NT2/D1 (cell line): ENCODE measurements at regions not wholly inside any gene's neighbourhood (a gene's known extent, or its start where the extent isn't known, plus 50 kb on each side); places are given as distances from the start of the nearest gene placed in this dataset.

Experiments used
- DNase-seq: peaks from one replicate; pipeline ENCODE4 v3.0.0-alpha.2; 2011; ENCODE audit warnings: low read depth, low spot score
- H3K27me3 ChIP-seq: 2 replicates; pipeline ENCODE4 v1.6.0; 2011; ENCODE audit warnings: mild to moderate bottlenecking; ENCODE audit not compliant: insufficient read length, insufficient read depth
- H3K36me3 ChIP-seq: 2 replicates; pipeline ENCODE4 v1.6.1; 2011; ENCODE audit warnings: mild to moderate bottlenecking, low read length, mixed read lengths; ENCODE audit not compliant: insufficient read depth, insufficient read length
- H3K4me1 ChIP-seq: 2 replicates; pipeline ENCODE4 v1.5.1; 2011; ENCODE audit not compliant: insufficient read depth, insufficient read length
- H3K4me3 ChIP-seq: 2 replicates; pipeline ENCODE4 v1.5.1; 2011; ENCODE audit warnings: low read depth; ENCODE audit not compliant: insufficient read length
- H3K9ac ChIP-seq: 2 replicates; pipeline ENCODE4 v1.6.0; 2011; ENCODE audit warnings: low read depth; ENCODE audit not compliant: insufficient read length
- H3K9me3 ChIP-seq: 2 replicates; pipeline ENCODE4 v1.5.1; 2011; ENCODE audit warnings: mild to moderate bottlenecking, low read length; ENCODE audit not compliant: insufficient read depth
- SUZ12 ChIP-seq: IDR thresholded peaks from 2 replicates; pipeline ENCODE4 v1.6.1; 2011; ENCODE audit not compliant: insufficient read length, insufficient read depth; ENCODE audit errors: extremely low read depth
- YY1 ChIP-seq: IDR thresholded peaks from 2 replicates; pipeline ENCODE4 v1.6.1; 2011; ENCODE audit not compliant: insufficient read length, insufficient read depth
- ZNF274 ChIP-seq: IDR thresholded peaks from 2 replicates; pipeline ENCODE4 v1.6.1; 2011; ENCODE audit warnings: mild to moderate bottlenecking, low read depth, low read length

DNA sequence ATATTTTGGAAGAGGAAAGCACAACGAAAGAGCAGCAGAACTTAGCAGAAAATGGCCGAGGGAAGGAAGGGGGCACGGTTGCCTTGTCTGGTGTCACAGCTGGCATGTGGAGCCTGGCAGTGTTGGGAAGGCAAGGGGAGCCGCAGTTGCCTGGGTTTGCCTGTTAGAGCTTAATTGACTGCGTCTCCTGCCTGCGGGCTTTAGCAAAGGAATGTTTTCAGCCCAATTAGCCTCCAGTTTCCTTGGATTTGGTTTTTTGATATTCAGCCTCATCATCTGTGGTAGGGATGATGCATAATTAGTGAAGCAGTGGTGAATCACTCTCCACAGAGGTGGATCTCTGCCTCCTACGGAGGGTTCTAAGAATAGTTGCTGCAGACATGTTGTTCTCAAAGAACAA lies 832.6 kb downstream of the QKI start:
- no peak overlapping the region for H3K4me3 ChIP-seq
- no peaks in the 10 kb centered on the region for H3K9me3 ChIP-seq
- no peak for TF ChIP-seq YY1
- TF ChIP-seq ZNF274, result no peak
- no peaks in the 10 kb centered on the region for H3K36me3 ChIP-seq
- H3K4me1 ChIP-seq, result no peaks in the 10 kb centered on the region
- no peak overlapping the region for H3K9ac ChIP-seq
- no peak for DNase-seq
- no peaks in the 10 kb centered on the region for H3K27me3 ChIP-seq

GRCh38 chr6:164246082-164246481 lies 831.6 kb downstream of the QKI start:
- Histone ChIP-seq H3K9ac (no peak overlapping the region), H3K27me3 (no peaks in the 10 kb centered on the region), H3K4me1 (no peaks in the 10 kb centered on the region), H3K36me3 (no peaks in the 10 kb centered on the region), H3K4me3 (no peak overlapping the region), H3K9me3 (no peaks in the 10 kb centered on the region)
- DNase-seq, result no peak
- TF ChIP-seq SUZ12 (no peak), ZNF274 (no peak), YY1 (no peak)

- H3K4me3 ChIP-seq, result no peak overlapping the region
- TF ChIP-seq ZNF274 (no peak), YY1 (no peak), SUZ12 (no peak)
- no peak for DNase-seq
- no peaks in the 10 kb centered on the region for H3K36me3 ChIP-seq
- H3K9me3 ChIP-seq, result no peaks in the 10 kb centered on the region
- no peaks in the 10 kb centered on the region for H3K27me3 ChIP-seq
- no peak overlapping the region for H3K9ac ChIP-seq
- H3K4me1 ChIP-seq, result no peaks in the 10 kb centered on the region
These were observed 829.4 kb downstream of the QKI start for GRCh38 chr6:164243949-164244348.

DNA sequence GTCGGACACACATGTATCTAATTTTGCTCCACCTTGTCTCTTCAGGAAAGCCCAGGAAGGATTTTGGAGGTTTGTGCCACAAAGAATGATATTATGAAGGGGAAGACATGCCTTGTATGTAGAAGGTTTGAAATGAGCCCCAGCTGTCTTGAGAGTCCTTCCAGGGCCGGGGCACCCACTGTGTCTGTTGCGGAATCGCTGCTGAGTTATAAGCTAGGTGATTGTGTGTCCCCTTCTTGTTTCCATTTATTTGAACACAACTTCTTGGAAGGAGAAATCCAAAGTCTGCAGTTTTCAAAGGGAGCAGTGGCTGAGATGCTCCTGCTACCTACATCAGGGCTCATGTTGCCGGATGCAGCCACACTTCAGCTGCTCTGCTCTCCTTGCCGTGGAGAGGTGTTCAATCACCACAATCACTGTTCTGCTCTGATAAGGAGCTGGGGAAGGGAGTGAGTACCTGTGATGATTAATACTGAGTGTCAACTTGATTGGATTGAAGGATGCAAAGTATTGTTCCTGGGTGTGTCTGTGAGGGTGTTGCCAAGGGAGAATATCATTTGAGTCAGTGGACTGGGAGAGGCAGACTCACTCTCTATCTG lies 828.6 kb downstream of the QKI start:
- Histone ChIP-seq H3K9ac (no peak overlapping the region), H3K4me3 (no peak overlapping the region), H3K4me1 (no peaks in the 10 kb centered on the region), H3K9me3 (no peaks in the 10 kb centered on the region), H3K36me3 (no peaks in the 10 kb centered on the region), H3K27me3 (no peaks in the 10 kb centered on the region)
- DNase-seq, result no peak
- TF ChIP-seq SUZ12, result no peak

- H3K27me3 ChIP-seq, result no peaks in the 10 kb centered on the region
- H3K4me1 ChIP-seq, result no peaks in the 10 kb centered on the region
- TF ChIP-seq SUZ12, result no peak
- TF ChIP-seq ZNF274, result no peak
- no peak for TF ChIP-seq YY1
- 0 out of 2 replicates have a peak, but pooled peaks cover 8% of the 10 kb centered on the region for H3K9me3 ChIP-seq
- no peaks in the 10 kb centered on the region for H3K36me3 ChIP-seq
- DNase-seq, result no peak
- H3K4me3 ChIP-seq, result no peak overlapping the region
- no peak overlapping the region for H3K9ac ChIP-seq
These were observed 816.3 kb downstream of the QKI start for GRCh38 chr6:164230804-164231203.

- Histone ChIP-seq H3K4me3 (no peak overlapping the region), H3K4me1 (no peaks in the 10 kb centered on the region), H3K36me3 (no peaks in the 10 kb centered on the region), H3K27me3 (no peaks in the 10 kb centered on the region), H3K9ac (no peak overlapping the region), H3K9me3 (0 out of 2 replicates have a peak, but pooled peaks cover 8% of the 10 kb centered on the region)
- no peak for TF ChIP-seq SUZ12
- no peak for DNase-seq
These were observed 815.7 kb downstream of the QKI start for GRCh38 chr6:164230259-164230658.

GRCh38 chr6:164229716-164230115 lies 815.2 kb downstream of the QKI start:
- no peak overlapping the region for H3K9ac ChIP-seq
- DNase-seq, result no peak

DNA sequence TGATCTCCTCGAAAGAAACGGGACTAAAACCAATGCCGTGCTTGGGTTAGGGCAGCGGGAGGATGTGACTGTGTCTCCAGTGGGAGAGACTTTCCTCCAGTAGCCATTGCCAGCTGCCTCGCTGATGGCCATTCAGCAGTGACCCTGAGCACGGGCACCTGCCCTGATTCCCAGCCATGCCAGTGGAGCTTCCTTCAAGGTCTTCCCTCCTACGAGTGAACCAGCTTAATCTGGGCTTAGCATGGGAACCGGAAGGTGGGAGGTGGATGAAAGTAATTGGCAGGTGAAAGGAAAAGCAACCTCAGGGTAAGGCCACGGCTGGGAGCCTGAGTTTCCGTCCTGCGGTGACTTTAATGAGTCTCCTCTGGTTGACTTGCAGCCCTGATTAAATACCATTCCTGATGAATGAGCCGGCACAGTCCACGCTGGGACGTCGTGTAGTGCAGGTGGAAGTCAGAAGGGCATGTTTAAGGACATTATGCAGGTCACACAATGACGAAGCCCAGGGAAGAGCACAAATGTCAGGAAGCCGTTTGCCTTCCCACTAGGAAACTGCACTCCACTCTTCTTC lies 813.5 kb downstream of the QKI start:
- H3K4me1 ChIP-seq, result no peaks in the 10 kb centered on the region
- DNase-seq, result no peak
- TF ChIP-seq ZNF274, result no peak
- no peak for TF ChIP-seq YY1
- TF ChIP-seq SUZ12, result no peak
- H3K4me3 ChIP-seq, result no peak overlapping the region
- no peaks in the 10 kb centered on the region for H3K36me3 ChIP-seq
- H3K9ac ChIP-seq, result no peak overlapping the region
- no peaks in the 10 kb centered on the region for H3K27me3 ChIP-seq
- H3K9me3 ChIP-seq, result no peaks in the 10 kb centered on the region

More at GRCh38 chr6:164229716-164230115, 815.2 kb downstream of the QKI start:
- 0 out of 2 replicates have a peak, but pooled peaks cover 6% of the 10 kb centered on the region for H3K9me3 ChIP-seq
- H3K36me3 ChIP-seq, result no peaks in the 10 kb centered on the region
- TF ChIP-seq SUZ12 (no peak), ZNF274 (no peak), YY1 (no peak)
- no peaks in the 10 kb centered on the region for H3K4me1 ChIP-seq
- H3K27me3 ChIP-seq, result no peaks in the 10 kb centered on the region
- no peak overlapping the region for H3K4me3 ChIP-seq
